ENCODE measurements at regions not wholly inside any gene's neighbourhood (a gene's known extent, or its start where the extent isn't known, plus 50 kb on each side); places are given as distances from the start of the nearest gene placed in this dataset.

GRCh38 chr20:58038123-58038654 lies 190.3 kb downstream of the ANKRD60 start:
- TF ChIP-seq CHD1 (IDR thresholded peaks at IDR 0.05; ENCODE audit: low read depth, low read length) (no peak), MAZ (IDR thresholded peaks at IDR 0.05; ENCODE audit: borderline replicate concordance, low read depth, low read length) (no peak)
- Histone ChIP-seq H3K27ac (ENCODE audit: insufficient read depth, low read length) (no peak overlapping the region), H2BK15ac (ENCODE audit: low read depth, low read length) (no peak overlapping the region), H4K5ac (ENCODE audit: low read depth, low read length) (no peak overlapping the region), H2AK5ac (ENCODE audit: low read depth, low read length) (no peak overlapping the region), H3K79me1 (ENCODE audit: low read depth in 1 of 2, low read length in 2 of 2) (no peaks in the 10 kb centered on the region), H3K9me1 (ENCODE audit: insufficient read depth, low read length) (no peaks in the 10 kb centered on the region), H4K20me1 (ENCODE audit: insufficient read depth, low read length) (no peaks in the 10 kb centered on the region), H3K4me2 (ENCODE audit: low read depth, low read length) (no peak overlapping the region), H2BK120ac (ENCODE audit: low read depth, low read length) (no peak overlapping the region), H3K4ac (ENCODE audit: low read depth, low read length) (no peak overlapping the region), H3K4me1 (ENCODE audit: control insufficient read depth, insufficient read depth, low read length) (no peaks in the 10 kb centered on the region), H3K18ac (ENCODE audit: low read depth, low read length) (no peak overlapping the region), H3K9ac (ENCODE audit: low read depth, low read length) (no peak overlapping the region), H2AFZ (replicated peaks; ENCODE audit: low read length, poor library complexity) (no peak overlapping the region), H2AK9ac (replicated peaks; ENCODE audit: low read depth, low read length, poor library complexity) (no peak overlapping the region), H2BK5ac (ENCODE audit: low read depth, low read length, poor library complexity, severe bottlenecking) (no peak overlapping the region), H3K27me3 (ENCODE audit: control insufficient read depth, insufficient read depth, low read length) (no peaks in the 10 kb centered on the region), H4K91ac (ENCODE audit: insufficient read depth, low read depth, low read length) (no peak overlapping the region), H3K4me3 (ENCODE audit: insufficient read depth, low read depth, low read length) (no peak overlapping the region), H3K9me3 (ENCODE audit: control insufficient read depth, insufficient read depth, low read length) (no peaks in the 10 kb centered on the region), H2BK20ac (ENCODE audit: low read depth, low read length) (no peak overlapping the region), H3K56ac (ENCODE audit: extremely low read depth, insufficient read depth, low read length) (no peak overlapping the region), H3K14ac (replicated peaks; ENCODE audit: low read depth, low read length) (no peak overlapping the region), H4K8ac (ENCODE audit: low read depth in 2 of 2, low read length in 2 of 2) (no peak overlapping the region), H3K36me3 (ENCODE audit: control insufficient read depth, insufficient read depth, low read length) (no peaks in the 10 kb centered on the region), H3K23ac (ENCODE audit: low read depth, low read length) (no peak overlapping the region)
- DNase-seq (no peak), ATAC-seq (ENCODE audit: low read depth) (no peak)
- ChIA-PET CTCF (no interaction called here), POLR2A (ENCODE audit: unreplicated experiment) (no interaction called here)
- no TSS peak for BruUV-seq (replicated peaks)
- in situ Hi-C loops (cut with MboI; ENCODE audit: low sequenced_read_pairs) = no loop called here
- dilution Hi-C loops (cut with HindIII; ENCODE audit: low sequenced_read_pairs, unreplicated experiment) = no loop called here
- 20% methylated on average over 4 of the region's 9 CpGs; no CpG with 5 or more reads in 1 of the 2 experiments for WGBS, 2 experiments (ENCODE audit: extremely low coverage in 2 of 2, insufficient read length in 1 of 2)
- intact Hi-C loops (cut with micrococcal nuclease) = no loop called here

All from IMR-90 (cell line).